ENCODE measurements at regions not wholly inside any gene's neighbourhood (a gene's known extent, or its start where the extent isn't known, plus 50 kb on each side); places are given as distances from the start of the nearest gene placed in this dataset.

GRCh38 chr1:157203166-157203565 lies 65.0 kb upstream of the ETV3 start:
- TF ChIP-seq CTCF (conservative IDR thresholded peaks at IDR 0.05 in 1 of 2, IDR thresholded peaks at IDR 0.05 in 1 of 2; ENCODE audit: low read depth in 1 of 2, low read length in 2 of 2) (no peak), EZH2 (IDR thresholded peaks at IDR 0.05; ENCODE audit: low read length, missing control alignments) (no peak)

Data from fibroblast of lung (primary cell).